Tibial nerve (tissue), 4 donors: ENCODE measurements at regions not wholly inside any gene's neighbourhood (a gene's known extent, or its start where the extent isn't known, plus 50 kb on each side); places are given as distances from the start of the nearest gene placed in this dataset.

Experiments
- DNase-seq, 2 donors: peaks; one replicate each; pipeline ENCODE4 v3.0.0-alpha.2; 2019; ENCODE audit warnings: low spot score in 2 of 2
- H3K27ac ChIP-seq, 4 donors: fragments of 200-600 bp; sonication (generic) in 3 of 4; one replicate each; pipeline ENCODE4 v1.5.1; 2017 to 2019; ENCODE audit warnings: mild to moderate bottlenecking in 1 of 4
- H3K27me3 ChIP-seq, 2 donors: fragments of 200-600 bp; sonication (generic) in 1 of 2; one replicate each; pipeline versions ENCODE4 v1.5.1 to v1.6.0; 2017 to 2019
- H3K36me3 ChIP-seq, 3 donors: fragments of 200-600 bp; sonication (generic); one replicate each; pipeline ENCODE4 v1.5.1; 2018 to 2019
- H3K4me1 ChIP-seq, 4 donors: fragments of 200-600 bp; sonication (generic) in 3 of 4; one replicate each; pipeline ENCODE4 v1.5.1; 2017 to 2019
- H3K4me3 ChIP-seq, 4 donors: fragments of 200-600 bp; sonication (generic) in 3 of 4; one replicate each; pipeline ENCODE4 v1.5.1; 2017 to 2019; ENCODE audit warnings: mild to moderate bottlenecking in 1 of 4, moderate library complexity in 1 of 4
- H3K9me3 ChIP-seq, 4 donors: fragments of 200-600 bp; sonication (generic) in 3 of 4; one replicate each; pipeline ENCODE4 v1.5.1; 2017 to 2019
- EP300 ChIP-seq, 2 donors: sonication (generic); formaldehyde crosslinking; IDR thresholded peaks; one replicate each; pipeline ENCODE4 v1.6.1; 2017; ENCODE audit warnings: antibody characterized with exemption in 2 of 2, mild to moderate bottlenecking in 1 of 2
- POLR2A ChIP-seq, 2 donors: fragments of 450-650 bp; IDR thresholded peaks; one replicate each; pipeline ENCODE4 v1.6.1; 2017; ENCODE audit warnings: antibody characterized with exemption in 2 of 2, mild to moderate bottlenecking in 2 of 2, moderate library complexity in 2 of 2
- WGBS, 2 donors: methylation state at CpG; one replicate each; pipeline ENCODE4 v1.1.5; 2018; 5-methylcytosine and 5-hydroxymethylcytosine counted together
- TF ChIP-seq, protein P1 (sequence below), 5 experiments: fragments of 200-600 bp in 3 of 5; fragments of 450-650 bp in 2 of 5; sonication (generic) in 3 of 5; IDR thresholded peaks; one replicate each; pipeline ENCODE4 v1.5.1; 2016 to 2019; ENCODE audit warnings: antibody characterized with exemption in 5 of 5, mild to moderate bottlenecking in 3 of 5, moderate library complexity in 2 of 5

DNA sequence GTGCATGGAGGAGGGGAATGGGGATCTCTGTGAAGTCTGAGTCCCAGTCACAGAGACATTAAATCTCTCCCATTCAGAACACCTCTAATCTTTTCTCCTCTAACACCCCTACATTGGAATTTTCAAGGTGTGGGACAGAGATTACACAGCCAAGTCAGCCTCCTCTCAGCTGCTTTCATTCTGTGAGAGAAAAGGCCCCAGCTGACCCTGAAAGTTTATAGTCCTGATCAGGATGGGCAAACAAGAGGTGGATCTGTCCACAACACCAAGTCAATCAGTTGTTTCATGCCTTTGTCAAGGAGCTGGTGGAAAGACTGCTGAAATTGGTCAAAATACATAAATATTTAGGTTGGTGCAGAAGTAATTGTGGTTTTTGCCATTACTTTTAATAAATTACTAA is 218.9 kb downstream of the SEC23A start:
- Histone ChIP-seq H3K4me3 (no peak overlapping the region), H3K9me3 (no peaks in the 10 kb centered on the region), H3K36me3 (no peaks in the 10 kb centered on the region), H3K27me3 (no peaks in the 10 kb centered on the region), H3K4me1 (no peaks in the 10 kb centered on the region), H3K27ac (no peak overlapping the region)
- TF ChIP-seq EP300 (IDR thresholded peaks at IDR 0.05) = no peak
- TF ChIP-seq POLR2A (IDR thresholded peaks at IDR 0.05) = no peak
- TF ChIP-seq, protein P1, sequence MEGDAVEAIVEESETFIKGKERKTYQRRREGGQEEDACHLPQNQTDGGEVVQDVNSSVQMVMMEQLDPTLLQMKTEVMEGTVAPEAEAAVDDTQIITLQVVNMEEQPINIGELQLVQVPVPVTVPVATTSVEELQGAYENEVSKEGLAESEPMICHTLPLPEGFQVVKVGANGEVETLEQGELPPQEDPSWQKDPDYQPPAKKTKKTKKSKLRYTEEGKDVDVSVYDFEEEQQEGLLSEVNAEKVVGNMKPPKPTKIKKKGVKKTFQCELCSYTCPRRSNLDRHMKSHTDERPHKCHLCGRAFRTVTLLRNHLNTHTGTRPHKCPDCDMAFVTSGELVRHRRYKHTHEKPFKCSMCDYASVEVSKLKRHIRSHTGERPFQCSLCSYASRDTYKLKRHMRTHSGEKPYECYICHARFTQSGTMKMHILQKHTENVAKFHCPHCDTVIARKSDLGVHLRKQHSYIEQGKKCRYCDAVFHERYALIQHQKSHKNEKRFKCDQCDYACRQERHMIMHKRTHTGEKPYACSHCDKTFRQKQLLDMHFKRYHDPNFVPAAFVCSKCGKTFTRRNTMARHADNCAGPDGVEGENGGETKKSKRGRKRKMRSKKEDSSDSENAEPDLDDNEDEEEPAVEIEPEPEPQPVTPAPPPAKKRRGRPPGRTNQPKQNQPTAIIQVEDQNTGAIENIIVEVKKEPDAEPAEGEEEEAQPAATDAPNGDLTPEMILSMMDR (IDR thresholded peaks at IDR 0.05) = no peak
- no peak for DNase-seq

DNA sequence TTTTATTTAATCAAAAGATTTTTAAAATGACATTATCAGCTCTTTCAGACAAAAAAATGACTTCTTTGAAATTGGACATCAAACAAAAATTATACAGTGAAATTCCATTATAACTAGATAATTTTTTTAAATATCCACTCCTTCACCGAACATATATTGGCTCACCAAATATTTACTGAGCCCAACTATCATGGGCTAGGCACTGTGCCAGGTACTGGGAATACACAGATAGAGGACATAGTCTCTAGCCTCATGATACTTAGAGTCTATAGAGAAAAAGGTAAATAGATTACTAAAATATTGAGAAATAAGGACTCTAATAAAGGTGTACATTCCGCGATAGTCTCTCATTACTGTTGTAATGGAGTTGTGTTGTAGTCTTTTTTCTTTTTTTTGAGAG is 219.9 kb downstream of the SEC23A start:
- Histone ChIP-seq H3K27me3 (no peaks in the 10 kb centered on the region), H3K4me3 (no peak overlapping the region), H3K36me3 (no peaks in the 10 kb centered on the region), H3K27ac (no peak overlapping the region), H3K9me3 (no peaks in the 10 kb centered on the region), H3K4me1 (peaks cover 0 to under 1% (median 0%) of the 10 kb centered on the region in 4 donors)
- TF ChIP-seq EP300 (IDR thresholded peaks at IDR 0.05) = no peak
- TF ChIP-seq POLR2A (IDR thresholded peaks at IDR 0.05) = no peak
- TF ChIP-seq, protein P1 (IDR thresholded peaks at IDR 0.05) = no peak
- DNase-seq = no peak
- WGBS, 2 donors = 87 to 93% methylated on average over 3 of the region's 3 CpGs

DNA sequence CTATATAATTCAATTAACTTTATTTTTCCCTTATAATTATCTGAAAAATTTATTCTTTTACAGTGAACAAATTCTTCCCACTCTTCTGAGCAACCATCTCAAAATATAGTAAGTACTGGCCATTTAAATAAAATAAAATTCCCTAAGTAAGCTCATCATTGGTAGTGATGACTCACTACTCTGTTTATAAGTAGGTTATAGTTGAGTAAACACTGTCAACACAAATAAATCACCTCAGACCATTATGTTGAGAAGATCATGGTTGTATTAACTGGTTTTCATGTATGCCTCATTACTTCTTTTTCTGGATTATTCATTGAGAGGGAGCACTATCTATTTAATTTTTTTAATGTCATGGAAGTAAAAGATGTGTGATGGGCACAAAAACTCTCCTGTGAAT is 220.5 kb downstream of the SEC23A start:
- TF ChIP-seq EP300 (IDR thresholded peaks at IDR 0.05) (no peak), POLR2A (IDR thresholded peaks at IDR 0.05) (no peak)
- TF ChIP-seq, protein P1 (IDR thresholded peaks at IDR 0.05) = no peak
- no peaks in the 10 kb centered on the region for H3K36me3 ChIP-seq
- H3K4me3 ChIP-seq = no peak overlapping the region
- no peak for DNase-seq
- H3K27me3 ChIP-seq = no peaks in the 10 kb centered on the region
- no peaks in the 10 kb centered on the region for H3K9me3 ChIP-seq
- H3K4me1 ChIP-seq = peaks cover 0 to 5% (median 0%) of the 10 kb centered on the region in 4 donors
- H3K27ac ChIP-seq = no peak overlapping the region

DNA sequence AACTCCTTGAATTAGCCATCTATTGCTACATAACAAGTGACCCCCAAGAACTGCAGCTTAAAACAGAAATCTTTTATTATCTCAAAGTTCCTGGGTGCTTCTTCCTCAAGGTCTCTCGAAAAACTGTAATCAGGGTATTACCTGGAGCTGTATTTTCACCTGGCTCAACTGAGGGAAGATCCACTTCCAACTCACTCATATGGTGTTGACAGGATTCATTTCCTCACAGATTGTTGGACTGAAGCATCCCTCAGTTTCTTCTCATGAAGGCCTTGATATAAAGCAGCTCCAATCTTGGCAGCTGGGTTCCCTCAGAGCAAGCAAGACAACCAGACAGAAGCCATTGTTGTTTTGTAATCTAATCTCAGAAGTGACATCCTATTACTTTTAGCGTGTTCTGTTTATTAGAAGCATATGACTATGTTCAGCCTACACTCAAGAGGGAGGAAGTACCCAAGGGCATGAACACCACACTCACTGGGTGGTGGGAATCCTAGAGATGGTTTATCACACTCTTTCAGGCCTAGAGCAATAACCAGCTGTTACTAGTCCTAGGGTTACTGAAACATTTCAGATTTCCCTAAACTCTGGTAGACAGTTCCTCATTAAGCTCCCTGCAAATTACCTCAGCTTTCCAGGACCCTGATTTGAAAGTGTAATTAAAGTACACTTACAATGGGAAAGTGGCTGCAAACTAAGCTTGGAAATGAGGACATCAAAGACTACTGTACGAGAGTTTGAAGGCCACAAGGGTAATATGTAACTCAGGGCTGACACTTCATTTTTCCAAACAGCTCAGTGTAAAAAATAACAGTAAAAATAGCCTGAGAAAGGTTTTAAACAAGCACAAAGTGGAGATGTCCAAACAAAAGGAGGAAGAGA is 222.2 kb downstream of the SEC23A start:
- TF ChIP-seq POLR2A (IDR thresholded peaks at IDR 0.05) (no peak), EP300 (IDR thresholded peaks at IDR 0.05) (no peak)
- Histone ChIP-seq H3K4me3 (no peak overlapping the region), H3K9me3 (no peaks in the 10 kb centered on the region), H3K36me3 (no peaks in the 10 kb centered on the region), H3K27ac (no peak overlapping the region), H3K27me3 (no peaks in the 10 kb centered on the region), H3K4me1 (peaks cover 0 to 5% (median 0%) of the 10 kb centered on the region in 4 donors)
- WGBS, 2 donors = 66 to 72% methylated on average over 3 of the region's 3 CpGs
- no peak for DNase-seq

DNA sequence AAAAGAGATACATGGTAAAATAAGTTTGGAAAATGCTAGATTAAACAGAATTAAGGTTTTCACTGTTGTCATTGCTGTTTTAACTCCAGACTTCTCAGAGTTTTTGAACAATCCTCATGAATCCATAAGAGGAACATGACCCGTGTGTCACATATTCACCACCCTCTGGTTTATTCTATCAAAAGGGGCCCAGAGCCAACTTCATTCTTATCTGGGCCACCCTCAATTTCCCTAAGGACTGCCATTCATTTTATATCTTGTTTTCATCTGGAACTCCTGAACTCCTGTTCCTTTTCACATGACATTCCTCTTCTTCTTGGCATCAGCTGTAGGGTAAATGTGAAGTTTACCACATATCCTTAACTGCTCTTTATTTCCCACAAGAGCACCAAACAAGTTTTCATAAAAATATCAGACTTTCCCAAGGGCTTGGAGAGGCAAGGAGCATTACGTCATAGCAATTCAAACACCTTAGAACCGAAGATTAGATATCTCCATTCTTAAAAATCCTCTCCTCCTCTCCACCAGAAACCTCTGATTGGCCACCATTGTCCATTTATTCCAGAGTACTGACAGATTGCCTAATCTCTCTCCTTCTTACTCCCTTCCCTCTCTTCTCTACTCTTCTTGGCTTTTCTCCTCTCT is 225.2 kb downstream of the SEC23A start:
- WGBS, 2 donors = 52 to 60% methylated on average over 3 of the region's 3 CpGs
- H3K27ac ChIP-seq = no peak overlapping the region

More for the DNA sequence above, 225.2 kb downstream of the SEC23A start:
- Histone ChIP-seq H3K27me3 (no peaks in the 10 kb centered on the region), H3K9me3 (no peaks in the 10 kb centered on the region), H3K36me3 (no peaks in the 10 kb centered on the region), H3K4me1 (peaks cover 0 to 5% (median 0%) of the 10 kb centered on the region in 4 donors), H3K4me3 (no peak overlapping the region)
- no peak for DNase-seq
- no peak for TF ChIP-seq EP300 (IDR thresholded peaks at IDR 0.05)
- TF ChIP-seq POLR2A (IDR thresholded peaks at IDR 0.05) = no peak
- TF ChIP-seq, protein P1 (IDR thresholded peaks at IDR 0.05) = no peak
